Colonic mucosa (tissue), 4 donors: ENCODE measurements at regions not wholly inside any gene's neighbourhood (a gene's known extent, or its start where the extent isn't known, plus 50 kb on each side); places are given as distances from the start of the nearest gene placed in this dataset.

Source experiments
- DNase-seq: peaks from one replicate; pipeline ENCODE4 v3.0.0-alpha.2; 2020
- H3K27ac ChIP-seq: fragments of 200-600 bp; one replicate; pipeline ENCODE4 v1.8.0; 2021
- H3K27me3 ChIP-seq: fragments of 200-600 bp; one replicate; pipeline ENCODE4 v1.8.0; 2021
- H3K36me3 ChIP-seq: fragments of 200-600 bp; one replicate; pipeline ENCODE4 v1.8.0; 2021
- H3K4me1 ChIP-seq: fragments of 200-600 bp; one replicate; pipeline ENCODE4 v1.8.0; 2021; ENCODE audit warnings: mild to moderate bottlenecking
- H3K4me3 ChIP-seq: fragments of 200-600 bp; one replicate; pipeline ENCODE4 v1.8.0; 2021
- H3K9ac ChIP-seq, 2 donors: one replicate each; pipeline ENCODE4 v1.7.0; 2013; ENCODE audit warnings: control low read depth in 2 of 2, low read depth in 2 of 2, low read length in 2 of 2
- H3K9me3 ChIP-seq: fragments of 200-600 bp; one replicate; pipeline ENCODE4 v1.8.0; 2021
- intact Hi-C: fragments of 100-400 bp; cut with DNase I; formaldehyde crosslinking; loops from one replicate; pipeline ENCODE4 v1.14.1; 2022
- TF ChIP-seq, protein P1 (sequence below): fragments of 200-600 bp; IDR thresholded peaks from one replicate; pipeline ENCODE4 v1.8.0; 2022; ENCODE audit warnings: antibody characterized with exemption, mild to moderate bottlenecking
- donor health status: healthy.
- donor health status: DM: no; HTN: no; CAD: no.
- donor health status: DM: no; HTN: no; CAD: no.

DNA sequence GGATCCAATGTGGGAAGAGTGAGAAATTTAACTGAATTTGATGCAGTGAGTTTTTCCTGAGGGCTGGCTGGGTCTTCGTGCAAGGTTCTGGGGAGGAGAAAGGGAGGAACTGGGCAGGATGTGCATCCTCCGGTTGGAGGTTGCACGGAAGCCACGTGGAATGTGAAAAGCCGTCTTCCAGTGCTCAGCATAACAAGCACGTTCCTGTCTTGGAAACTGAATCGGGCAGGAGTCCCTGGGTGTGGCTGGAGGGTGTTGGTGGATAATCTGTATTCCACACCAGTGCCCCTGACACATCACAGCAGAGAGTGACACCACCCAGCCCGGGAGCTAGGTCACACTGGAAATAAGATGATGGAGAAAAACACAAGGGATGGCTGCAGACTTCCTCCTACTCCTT is 154.3 kb downstream of the C5orf15 start:
- DNase-seq: no peak
- H3K27ac ChIP-seq: no peak overlapping the region
- TF ChIP-seq, protein P1, sequence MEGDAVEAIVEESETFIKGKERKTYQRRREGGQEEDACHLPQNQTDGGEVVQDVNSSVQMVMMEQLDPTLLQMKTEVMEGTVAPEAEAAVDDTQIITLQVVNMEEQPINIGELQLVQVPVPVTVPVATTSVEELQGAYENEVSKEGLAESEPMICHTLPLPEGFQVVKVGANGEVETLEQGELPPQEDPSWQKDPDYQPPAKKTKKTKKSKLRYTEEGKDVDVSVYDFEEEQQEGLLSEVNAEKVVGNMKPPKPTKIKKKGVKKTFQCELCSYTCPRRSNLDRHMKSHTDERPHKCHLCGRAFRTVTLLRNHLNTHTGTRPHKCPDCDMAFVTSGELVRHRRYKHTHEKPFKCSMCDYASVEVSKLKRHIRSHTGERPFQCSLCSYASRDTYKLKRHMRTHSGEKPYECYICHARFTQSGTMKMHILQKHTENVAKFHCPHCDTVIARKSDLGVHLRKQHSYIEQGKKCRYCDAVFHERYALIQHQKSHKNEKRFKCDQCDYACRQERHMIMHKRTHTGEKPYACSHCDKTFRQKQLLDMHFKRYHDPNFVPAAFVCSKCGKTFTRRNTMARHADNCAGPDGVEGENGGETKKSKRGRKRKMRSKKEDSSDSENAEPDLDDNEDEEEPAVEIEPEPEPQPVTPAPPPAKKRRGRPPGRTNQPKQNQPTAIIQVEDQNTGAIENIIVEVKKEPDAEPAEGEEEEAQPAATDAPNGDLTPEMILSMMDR: no peak
- no peaks in the 10 kb centered on the region for H3K9me3 ChIP-seq
- intact Hi-C loops: no loop called here
- no peaks in the 10 kb centered on the region for H3K36me3 ChIP-seq
- no peaks in the 10 kb centered on the region for H3K27me3 ChIP-seq
- H3K4me3 ChIP-seq: no peak overlapping the region
- H3K9ac ChIP-seq: no peak overlapping the region
- no peaks in the 10 kb centered on the region for H3K4me1 ChIP-seq

DNA sequence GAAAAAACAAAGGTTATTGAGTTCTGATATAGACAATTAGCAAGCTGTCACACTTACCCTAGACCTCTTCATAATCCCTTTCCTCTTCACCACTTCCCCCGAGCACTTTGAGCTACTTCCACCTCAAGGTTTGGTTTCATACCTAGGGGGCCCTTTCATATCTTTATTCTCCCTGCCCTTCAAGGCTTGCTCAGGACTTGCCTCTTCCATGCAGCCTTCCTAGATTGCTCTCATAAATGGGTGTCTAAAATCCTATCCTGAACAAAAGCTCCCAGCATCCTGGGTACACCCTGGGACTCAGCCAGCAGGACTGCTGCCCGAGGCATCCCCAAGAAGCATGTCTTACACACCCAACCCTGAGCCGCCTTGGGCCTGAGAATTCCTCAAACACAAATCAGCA is 157.3 kb downstream of the C5orf15 start:
- no peaks in the 10 kb centered on the region for H3K9me3 ChIP-seq
- no peak overlapping the region for H3K27ac ChIP-seq
- H3K4me1 ChIP-seq: no peaks in the 10 kb centered on the region
- H3K9ac ChIP-seq: no peak overlapping the region
- H3K4me3 ChIP-seq: no peak overlapping the region
- intact Hi-C loops: no loop called here
- TF ChIP-seq, protein P1: no peak
- H3K27me3 ChIP-seq: no peaks in the 10 kb centered on the region
- DNase-seq: no peak
- no peaks in the 10 kb centered on the region for H3K36me3 ChIP-seq

DNA sequence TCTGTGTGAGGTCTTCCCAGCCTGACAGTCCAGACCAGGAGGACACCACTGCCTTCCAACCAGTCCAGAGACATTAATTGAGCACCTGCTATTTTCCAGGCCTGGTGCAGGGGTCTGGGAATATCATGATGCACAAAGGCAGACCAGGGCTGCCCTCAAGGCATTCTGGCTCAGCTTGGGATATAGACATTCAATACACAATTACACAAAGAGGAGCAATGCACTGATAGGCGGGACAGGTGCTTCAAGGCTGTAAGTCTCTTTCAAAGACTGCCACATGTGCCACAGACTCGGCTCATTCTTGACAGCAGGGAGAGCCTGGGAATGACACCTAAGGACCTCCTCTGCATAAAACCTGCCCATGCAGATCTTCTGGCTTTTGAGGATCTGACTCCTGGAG is 158.6 kb downstream of the C5orf15 start:
- Histone ChIP-seq H3K4me3 (no peak overlapping the region), H3K9me3 (no peaks in the 10 kb centered on the region), H3K4me1 (no peaks in the 10 kb centered on the region), H3K36me3 (no peaks in the 10 kb centered on the region), H3K27me3 (no peaks in the 10 kb centered on the region), H3K9ac (no peak overlapping the region), H3K27ac (no peak overlapping the region)
- TF ChIP-seq, protein P1: no peak
- intact Hi-C loops: no loop called here
- no peak for DNase-seq

DNA sequence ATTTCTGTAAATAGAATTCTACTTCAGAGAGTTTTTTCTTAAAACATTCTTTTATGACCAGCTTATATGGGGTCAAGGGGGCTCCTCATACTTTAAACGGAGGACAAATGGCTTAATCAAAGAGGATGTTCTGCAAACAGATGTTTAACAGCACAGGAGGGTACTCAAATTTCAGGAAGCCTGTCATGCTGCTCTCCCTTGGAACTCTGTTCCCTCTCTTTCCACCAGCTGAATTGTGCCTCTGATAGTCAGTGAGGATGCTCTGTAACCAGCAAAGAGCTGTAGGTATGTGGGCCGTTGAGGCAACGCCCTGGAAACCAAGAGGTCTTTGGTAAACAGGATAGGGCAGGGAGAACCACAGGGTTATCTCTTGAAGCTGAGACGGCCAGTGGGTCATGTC is 161.1 kb downstream of the C5orf15 start:
- Histone ChIP-seq H3K27ac (no peak overlapping the region), H3K9ac (no peak overlapping the region), H3K9me3 (no peaks in the 10 kb centered on the region), H3K36me3 (no peaks in the 10 kb centered on the region), H3K4me1 (no peaks in the 10 kb centered on the region), H3K27me3 (no peaks in the 10 kb centered on the region), H3K4me3 (no peak overlapping the region)
- TF ChIP-seq, protein P1: no peak
- intact Hi-C loops: no loop called here
- DNase-seq: no peak

DNA sequence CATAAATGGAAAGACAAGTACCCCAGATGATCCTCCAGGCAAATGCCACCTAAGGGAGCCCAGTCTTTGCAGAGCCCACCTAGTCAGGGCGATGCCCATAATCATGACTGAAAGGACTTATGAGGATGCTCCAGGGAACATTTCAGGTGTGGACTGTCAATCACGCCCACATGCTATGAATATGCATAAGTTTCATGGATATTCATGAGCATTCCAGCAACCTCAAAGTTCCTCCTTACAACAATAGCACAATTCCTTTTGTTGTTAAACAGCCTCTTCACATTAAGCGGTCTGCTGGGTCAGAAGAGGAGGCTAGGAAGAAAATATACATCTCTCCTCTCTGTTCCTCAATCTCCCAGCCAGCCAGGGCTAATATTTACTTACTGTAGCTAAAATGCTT is 161.6 kb downstream of the C5orf15 start:
- intact Hi-C loops: no loop called here
- H3K4me3 ChIP-seq: no peak overlapping the region
- TF ChIP-seq, protein P1: no peak
- DNase-seq: no peak
- H3K4me1 ChIP-seq: no peaks in the 10 kb centered on the region
- no peak overlapping the region for H3K27ac ChIP-seq
- H3K9ac ChIP-seq: no peak overlapping the region
- no peaks in the 10 kb centered on the region for H3K27me3 ChIP-seq
- H3K36me3 ChIP-seq: no peaks in the 10 kb centered on the region
- H3K9me3 ChIP-seq: no peaks in the 10 kb centered on the region
